ENCODE measurements at regions not wholly inside any gene's neighbourhood (a gene's known extent, or its start where the extent isn't known, plus 50 kb on each side); places are given as distances from the start of the nearest gene placed in this dataset.

DNA sequence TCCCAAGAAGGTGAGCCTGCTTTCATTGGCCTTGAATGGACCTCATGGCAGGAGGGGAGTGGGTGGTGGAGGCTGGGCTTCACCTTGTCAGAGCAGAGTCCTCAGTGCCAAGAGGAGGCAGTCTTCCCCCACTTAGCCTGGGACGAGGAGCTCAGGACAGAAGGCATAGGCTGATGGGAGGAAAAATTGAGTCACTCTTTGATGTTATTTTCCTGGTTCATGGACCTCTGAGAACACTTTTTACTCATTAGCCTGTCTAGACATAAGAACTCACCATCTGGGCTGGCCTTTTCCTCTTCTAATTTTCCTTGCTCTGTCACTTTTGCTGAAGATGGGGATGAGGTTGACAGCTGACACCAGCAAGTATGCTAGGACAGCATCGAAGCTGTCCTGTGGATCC is 225.7 kb upstream of the TNP1 start:
- intact Hi-C loops (cut with micrococcal nuclease): loop anchor here in 1 of 2 donors (5.0 kb wide), 1 partner anchor 137 kb away; no protein-coding TSS in a partner anchor
- TF ChIP-seq CTCF (IDR thresholded peaks at IDR 0.05): no peak
- H3K4me1 ChIP-seq (ENCODE audit: control insufficient read depth in 1 of 2, insufficient read depth in 2 of 2, low read length in 2 of 2): peaks cover 19 to 29% of the 10 kb centered on the region in 2 donors
- peak overlapping the region in 3 of 7 donors; percentile 7 to 73 (median 36) for H3K27ac Mint-ChIP-seq
- WGBS (ENCODE audit: insufficient coverage): no CpG with 5 or more reads among the region's 2 CpGs
- no peaks in the 10 kb centered on the region for H3K27me3 ChIP-seq (ENCODE audit: control insufficient read depth in 2 of 2, insufficient read depth in 2 of 2, low read length in 2 of 2)
- H3K9me3 Mint-ChIP-seq: no peaks in the 10 kb centered on the region
- H4K20me1 ChIP-seq (ENCODE audit: insufficient read depth, low read length): no peaks in the 10 kb centered on the region
- H3K4me3 Mint-ChIP-seq: no peak overlapping the region
- no peak for DNase-seq
- no peak overlapping the region for H3K4me3 ChIP-seq (replicated peaks in 1 of 3; ENCODE audit: low read depth in 2 of 3, low read length in 3 of 3)
- H2AFZ ChIP-seq (ENCODE audit: insufficient read depth, low read depth, low read length, poor library complexity, severe bottlenecking): no peak overlapping the region
- no peak overlapping the region for H3K4me2 ChIP-seq (replicated peaks; ENCODE audit: extremely low read depth, low read length, poor library complexity, severe bottlenecking)
- no peak overlapping the region for H3K9ac ChIP-seq (ENCODE audit: insufficient read depth, low read length, poor library complexity, severe bottlenecking)
- no peaks in the 10 kb centered on the region for H3K36me3 ChIP-seq (replicated peaks in 1 of 2; ENCODE audit: control insufficient read depth in 1 of 2, insufficient read depth in 2 of 2, low read length in 2 of 2)
- no peaks in the 10 kb centered on the region for H3K36me3 Mint-ChIP-seq
- H3K4me1 Mint-ChIP-seq: peaks cover 44% of the 10 kb centered on the region
- no peak overlapping the region for H3K27ac ChIP-seq (ENCODE audit: low read depth in 1 of 2, low read length in 2 of 2)
- H3K27me3 Mint-ChIP-seq (ENCODE audit: low read depth in 3 of 3): peaks cover 3 to 16% (median 6%) of the 10 kb centered on the region in 3 donors
- no peaks in the 10 kb centered on the region for H3K9me3 ChIP-seq (replicated peaks in 1 of 2; ENCODE audit: control insufficient read depth in 1 of 2, insufficient read depth in 1 of 2, low read length in 2 of 2)
- no peaks in the 10 kb centered on the region for H3K79me2 ChIP-seq (ENCODE audit: insufficient read depth, low read length)

DNA sequence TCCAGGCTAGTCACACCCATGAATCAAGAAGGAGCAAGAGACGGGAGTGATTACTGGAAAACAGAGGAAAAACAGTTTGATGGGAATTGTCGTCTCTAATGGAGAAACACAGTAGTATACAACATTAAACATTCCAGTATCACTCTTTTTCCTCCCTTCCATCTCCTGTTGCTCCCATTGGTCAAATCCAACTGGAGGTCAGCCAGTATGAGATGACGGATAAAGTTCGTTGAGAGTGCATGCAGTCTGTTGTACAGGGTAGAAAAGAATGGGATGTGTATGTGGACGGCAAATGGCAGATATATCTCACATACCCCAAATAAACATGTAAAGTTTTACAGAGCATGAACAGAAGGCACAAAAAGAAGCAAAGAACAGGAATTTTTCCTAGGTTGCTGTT is 221.9 kb upstream of the TNP1 start:
- Mint-ChIP-seq H3K4me1 (peaks cover 17% of the 10 kb centered on the region), H3K27ac (no peak overlapping the region), H3K4me3 (no peak overlapping the region), H3K36me3 (no peaks in the 10 kb centered on the region), H3K27me3 (ENCODE audit: low read depth in 3 of 3) (peaks cover 6 to 15% (median 8%) of the 10 kb centered on the region in 3 donors), H3K9me3 (no peaks in the 10 kb centered on the region)
- Histone ChIP-seq H3K9me3 (replicated peaks in 1 of 2; ENCODE audit: control insufficient read depth in 1 of 2, insufficient read depth in 1 of 2, low read length in 2 of 2) (no peaks in the 10 kb centered on the region), H3K4me1 (ENCODE audit: control insufficient read depth in 1 of 2, insufficient read depth in 2 of 2, low read length in 2 of 2) (peaks cover 6 to 11% of the 10 kb centered on the region in 2 donors), H3K36me3 (replicated peaks in 1 of 2; ENCODE audit: control insufficient read depth in 1 of 2, insufficient read depth in 2 of 2, low read length in 2 of 2) (no peaks in the 10 kb centered on the region), H3K4me3 (replicated peaks in 1 of 3; ENCODE audit: low read depth in 2 of 3, low read length in 3 of 3) (no peak overlapping the region), H3K27ac (ENCODE audit: low read depth in 1 of 2, low read length in 2 of 2) (no peak overlapping the region), H3K4me2 (replicated peaks; ENCODE audit: extremely low read depth, low read length, poor library complexity, severe bottlenecking) (no peak overlapping the region), H3K79me2 (ENCODE audit: insufficient read depth, low read length) (no peaks in the 10 kb centered on the region), H3K9ac (ENCODE audit: insufficient read depth, low read length, poor library complexity, severe bottlenecking) (no peak overlapping the region), H3K27me3 (ENCODE audit: control insufficient read depth in 2 of 2, insufficient read depth in 2 of 2, low read length in 2 of 2) (no peaks in the 10 kb centered on the region), H4K20me1 (ENCODE audit: insufficient read depth, low read length) (no peaks in the 10 kb centered on the region), H2AFZ (ENCODE audit: insufficient read depth, low read depth, low read length, poor library complexity, severe bottlenecking) (no peak overlapping the region)
- intact Hi-C loops (cut with micrococcal nuclease): no loop called here
- no CpG with 5 or more reads among the region's 5 CpGs for WGBS (ENCODE audit: insufficient coverage)
- TF ChIP-seq CTCF (IDR thresholded peaks at IDR 0.05): no peak
- no peak for DNase-seq

All from CD14-positive monocyte (primary cell).